GM12874 (cell line): ENCODE measurements at regions not wholly inside any gene's neighbourhood (a gene's known extent, or its start where the extent isn't known, plus 50 kb on each side); places are given as distances from the start of the nearest gene placed in this dataset.

Source experiments
- CTCF ChIP-seq: IDR thresholded peaks from 2 replicates; pipeline ENCODE4 v1.5.1; 2011; ENCODE audit warnings: low read depth, mild to moderate bottlenecking, control low read depth, low read length, moderate library complexity; ENCODE audit not compliant: insufficient read depth

- no peak for TF ChIP-seq CTCF
These were observed 150.6 kb upstream of the OGFRL1 start for GRCh38 chr6:71137973-71138372.

DNA sequence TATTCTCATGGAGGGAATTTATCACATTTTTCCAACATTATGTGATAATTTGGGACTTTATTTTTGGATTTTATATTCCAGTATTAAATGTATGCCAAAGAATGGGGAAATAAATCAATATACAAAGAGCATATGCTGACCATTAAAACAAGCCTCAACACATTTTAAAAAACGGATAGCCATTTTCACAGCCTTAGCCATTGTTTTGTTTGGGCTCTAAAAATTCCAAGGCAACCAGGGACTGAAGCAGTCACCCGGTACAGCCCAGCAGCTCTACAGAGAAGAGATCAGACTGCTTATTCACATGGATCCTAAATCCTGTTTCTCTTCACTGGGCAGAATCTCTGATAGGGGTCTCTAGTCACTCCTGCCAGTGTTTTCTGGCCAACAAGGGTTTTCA lies 150.2 kb upstream of the OGFRL1 start:
- no peak for TF ChIP-seq CTCF

DNA sequence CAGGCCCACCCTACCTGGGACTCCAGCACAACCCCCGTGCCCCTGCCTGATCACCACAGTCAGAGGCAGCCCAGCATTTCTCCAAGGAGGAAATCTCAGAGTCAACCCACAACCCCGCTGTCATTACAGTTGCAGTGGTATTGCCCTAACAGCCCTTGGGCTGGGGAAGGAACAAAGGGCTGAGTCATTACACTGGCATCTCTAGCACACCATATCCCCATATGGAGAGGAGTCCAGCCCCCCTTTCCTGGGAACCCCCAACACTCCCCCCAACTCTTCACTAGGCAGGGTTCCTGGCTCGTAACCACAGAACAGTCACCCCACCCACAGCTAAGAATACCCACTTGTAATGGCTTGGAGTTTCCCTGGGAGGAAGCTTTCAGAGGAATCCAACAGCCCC lies 149.4 kb upstream of the OGFRL1 start:
- no peak for TF ChIP-seq CTCF

GRCh38 chr6:71153755-71154325 lies 134.8 kb upstream of the OGFRL1 start:
- no peak for TF ChIP-seq CTCF

DNA sequence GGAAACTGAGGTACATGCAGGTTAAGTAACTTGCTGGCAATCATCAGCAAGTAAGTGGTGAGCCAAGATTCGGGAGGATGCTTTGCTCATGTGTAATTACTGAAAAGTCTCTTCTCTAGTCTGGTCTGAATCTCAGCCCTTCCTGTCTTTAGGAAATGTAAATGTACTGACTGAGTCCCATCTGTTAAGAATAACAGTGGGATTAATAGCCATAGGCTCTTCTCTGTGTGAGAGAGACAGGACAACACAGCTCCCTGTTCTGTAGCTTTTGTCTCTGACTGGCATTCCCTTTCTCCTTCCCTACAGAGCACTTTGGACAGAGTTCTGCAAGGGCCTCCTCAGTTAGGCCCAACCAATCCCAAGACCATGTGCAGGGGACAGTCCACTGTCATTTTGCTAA lies 131.3 kb upstream of the OGFRL1 start:
- no peak for TF ChIP-seq CTCF

- TF ChIP-seq CTCF: no peak
These were observed 123.7 kb upstream of the OGFRL1 start for GRCh38 chr6:71164890-71165289.

GRCh38 chr6:71168233-71168765 lies 120.3 kb upstream of the OGFRL1 start:
- no peak for TF ChIP-seq CTCF
